ENCODE measurements at regions not wholly inside any gene's neighbourhood (a gene's known extent, or its start where the extent isn't known, plus 50 kb on each side); places are given as distances from the start of the nearest gene placed in this dataset.

DNA sequence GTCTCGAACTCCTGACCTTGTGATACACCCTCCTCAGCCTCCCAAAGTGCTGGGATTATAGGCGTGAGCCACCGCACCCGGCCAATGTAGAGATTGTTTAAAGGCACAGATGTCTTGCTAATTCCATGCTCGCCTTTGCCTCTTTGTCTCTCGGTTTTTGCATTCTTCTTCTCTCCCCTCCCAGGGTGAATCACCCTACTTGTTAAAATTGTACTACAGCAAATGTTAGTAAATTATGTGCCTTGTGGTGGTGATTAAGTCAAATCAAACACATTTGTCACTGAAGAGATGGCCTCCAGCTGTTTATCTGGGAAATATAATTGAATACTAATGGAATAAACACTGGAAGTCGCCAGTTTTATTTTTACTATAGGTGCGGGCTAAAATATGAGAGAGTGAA lies 384.4 kb upstream of the AUTS2 start:
- TF ChIP-seq, protein P1, sequence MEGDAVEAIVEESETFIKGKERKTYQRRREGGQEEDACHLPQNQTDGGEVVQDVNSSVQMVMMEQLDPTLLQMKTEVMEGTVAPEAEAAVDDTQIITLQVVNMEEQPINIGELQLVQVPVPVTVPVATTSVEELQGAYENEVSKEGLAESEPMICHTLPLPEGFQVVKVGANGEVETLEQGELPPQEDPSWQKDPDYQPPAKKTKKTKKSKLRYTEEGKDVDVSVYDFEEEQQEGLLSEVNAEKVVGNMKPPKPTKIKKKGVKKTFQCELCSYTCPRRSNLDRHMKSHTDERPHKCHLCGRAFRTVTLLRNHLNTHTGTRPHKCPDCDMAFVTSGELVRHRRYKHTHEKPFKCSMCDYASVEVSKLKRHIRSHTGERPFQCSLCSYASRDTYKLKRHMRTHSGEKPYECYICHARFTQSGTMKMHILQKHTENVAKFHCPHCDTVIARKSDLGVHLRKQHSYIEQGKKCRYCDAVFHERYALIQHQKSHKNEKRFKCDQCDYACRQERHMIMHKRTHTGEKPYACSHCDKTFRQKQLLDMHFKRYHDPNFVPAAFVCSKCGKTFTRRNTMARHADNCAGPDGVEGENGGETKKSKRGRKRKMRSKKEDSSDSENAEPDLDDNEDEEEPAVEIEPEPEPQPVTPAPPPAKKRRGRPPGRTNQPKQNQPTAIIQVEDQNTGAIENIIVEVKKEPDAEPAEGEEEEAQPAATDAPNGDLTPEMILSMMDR (IDR thresholded peaks at IDR 0.05): no peak
- no peak for TF ChIP-seq EP300 (IDR thresholded peaks at IDR 0.05)
- TF ChIP-seq POLR2A (IDR thresholded peaks at IDR 0.05): no peak
- TF ChIP-seq POLR2AphosphoS5 (IDR thresholded peaks at IDR 0.05): no peak
